HG02610 (cell line): ENCODE measurements at regions not wholly inside any gene's neighbourhood (a gene's known extent, or its start where the extent isn't known, plus 50 kb on each side); places are given as distances from the start of the nearest gene placed in this dataset.
"Not testable (repeated sequence)": the region's sequence is repeated elsewhere in the genome, so short reads cannot be mapped to it uniquely, and the experiment has no call there.

Experiments
- ATAC-seq: cut with Tn5 transposase; IDR thresholded peaks from one replicate; pipeline ENCODE4 v1.9.1; 2021; ENCODE audit warnings: mild to moderate bottlenecking, moderate library complexity; ENCODE audit not compliant: unreplicated experiment

GRCh38 chr2:195117011-195117410, 540.0 kb upstream of the SLC39A10 start:
- ATAC-seq, result no peak

GRCh38 chr2:195115738-195116137, 541.3 kb upstream of the SLC39A10 start:
- ATAC-seq, result no peak

DNA sequence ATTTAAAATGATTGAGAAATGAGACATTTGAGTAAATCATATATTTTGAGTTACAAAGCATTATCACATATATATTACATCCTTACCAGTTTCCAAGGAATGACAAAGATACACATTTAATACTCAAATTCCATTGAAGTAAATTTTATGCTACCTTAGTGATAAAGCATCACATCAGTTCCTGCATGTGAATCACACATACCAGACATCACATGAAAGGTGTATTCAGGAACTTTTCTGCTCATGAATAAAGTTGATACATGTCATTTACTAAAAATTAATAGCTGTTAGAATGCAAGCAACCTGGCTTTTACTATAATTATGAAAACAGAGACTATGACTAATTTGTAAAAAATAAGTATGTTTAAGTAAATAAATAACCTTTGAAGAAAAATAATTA, 548.8 kb upstream of the SLC39A10 start:
- no peak for ATAC-seq

- no peak for ATAC-seq
Measured at GRCh38 chr2:195106681-195107380, 550.2 kb upstream of the SLC39A10 start.

- ATAC-seq, result no peak
Measured at GRCh38 chr2:195105581-195105980, 551.4 kb upstream of the SLC39A10 start.

DNA sequence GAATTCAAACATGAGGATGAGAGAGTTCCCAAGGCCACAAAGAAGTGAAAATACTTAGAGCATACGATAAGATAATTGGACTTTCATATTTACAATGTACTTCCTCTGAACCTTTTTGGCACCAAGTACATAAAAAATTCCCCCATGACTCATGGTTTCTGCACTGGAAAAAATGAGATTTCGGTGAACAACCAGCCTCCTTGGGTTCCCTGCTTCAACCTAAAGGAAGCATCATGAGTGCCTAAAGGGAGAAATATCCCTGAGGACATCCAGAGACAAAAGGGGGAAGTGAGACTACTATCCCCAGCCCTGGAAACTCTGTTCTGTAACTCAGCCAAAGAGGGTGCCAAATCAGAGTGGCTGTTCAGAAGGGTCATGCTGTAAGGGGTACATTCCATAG, 562.7 kb upstream of the SLC39A10 start:
- ATAC-seq, result peak; percentile 55

DNA sequence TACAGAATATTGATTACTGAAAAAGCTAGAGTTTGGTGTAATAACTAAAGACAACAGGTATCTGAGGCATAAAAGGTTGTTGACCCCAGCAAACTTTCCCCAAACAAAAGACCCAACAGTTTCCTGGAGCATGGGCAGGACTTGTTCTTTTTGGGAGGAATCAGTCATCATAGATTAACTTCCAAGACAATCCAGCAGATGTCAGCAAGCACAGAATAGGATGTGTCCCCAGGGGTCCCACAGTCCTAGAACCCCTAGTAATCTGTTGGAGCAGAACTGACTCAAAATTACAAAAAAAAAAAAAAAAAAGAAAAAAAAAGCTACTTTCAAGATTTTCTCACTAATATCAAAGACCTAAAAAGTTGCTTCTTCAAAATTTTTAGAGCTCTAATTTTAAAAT, 564.7 kb upstream of the SLC39A10 start:
- no peak for ATAC-seq

DNA sequence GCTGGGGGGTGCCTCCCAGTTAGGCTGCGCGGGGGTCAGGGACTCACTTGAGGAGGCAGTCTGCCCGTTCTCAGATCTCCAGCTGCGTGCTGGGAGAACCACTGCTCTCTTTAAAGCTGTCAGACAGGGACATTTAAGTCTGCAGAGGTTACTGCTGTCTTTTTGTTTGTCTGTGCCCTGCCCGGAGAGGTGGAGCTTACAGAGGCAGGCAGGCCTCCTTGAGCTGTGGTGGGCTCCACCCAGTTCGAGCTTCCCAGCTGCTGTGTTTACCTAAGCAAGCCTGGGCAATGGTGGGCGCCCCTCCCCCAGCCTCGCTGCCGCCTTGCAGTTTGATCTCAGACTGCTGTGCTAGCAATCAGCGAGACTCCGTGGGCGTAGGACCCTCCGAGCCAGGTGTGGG, 584.2 kb upstream of the SLC39A10 start:
- ATAC-seq, result not testable (repeated sequence)

- no peak for ATAC-seq
Measured at GRCh38 chr2:195057001-195057400, 600.0 kb upstream of the SLC39A10 start.

GRCh38 chr2:195055996-195056395, 601.0 kb upstream of the SLC39A10 start:
- ATAC-seq, result no peak

DNA sequence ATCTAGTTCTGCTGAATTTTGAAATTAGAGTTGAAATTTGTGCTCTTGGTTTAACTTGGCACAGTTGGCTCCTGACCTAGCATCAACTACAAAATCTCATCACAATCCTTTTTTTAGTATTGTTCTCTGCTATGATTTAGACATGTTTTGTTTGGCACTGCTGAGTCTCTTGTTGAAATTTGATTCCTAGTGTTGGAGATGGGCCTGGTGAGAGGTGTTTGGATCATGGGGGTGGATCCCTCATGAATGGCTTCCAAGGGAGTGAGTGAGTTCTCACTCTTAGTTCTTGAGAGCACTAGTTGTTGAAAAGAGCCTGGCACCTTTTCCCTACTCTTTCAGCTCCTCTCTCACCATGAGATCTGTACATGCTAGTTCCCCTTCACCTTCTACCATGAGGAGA, 605.6 kb upstream of the SLC39A10 start:
- ATAC-seq, result no peak

GRCh38 chr2:195049372-195050031, 607.5 kb upstream of the SLC39A10 start:
- ATAC-seq, result peak; percentile 96

- ATAC-seq, result no peak
Measured at GRCh38 chr2:195047955-195048354, 609.1 kb upstream of the SLC39A10 start.

DNA sequence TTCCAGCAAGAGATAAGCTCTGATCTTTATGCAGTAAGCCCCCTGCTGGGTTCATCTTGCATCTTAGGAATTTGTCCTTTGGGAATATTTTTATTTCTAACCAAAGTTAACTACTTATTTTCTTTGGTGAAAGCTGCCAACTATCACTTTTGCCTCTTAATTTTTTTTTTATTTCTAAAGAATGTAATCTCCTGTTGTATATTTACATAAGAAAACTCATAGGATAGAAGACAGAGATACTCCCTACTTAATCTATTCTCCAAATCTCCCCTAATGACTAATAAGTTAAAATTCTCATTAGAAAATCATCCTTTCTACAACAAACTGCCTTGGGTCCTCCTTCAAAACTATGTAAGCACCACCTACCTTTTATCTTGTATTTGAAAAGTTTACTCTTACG, 612.2 kb upstream of the SLC39A10 start:
- no peak for ATAC-seq

- ATAC-seq, result no peak
Measured at GRCh38 chr2:195038153-195038552, 618.9 kb upstream of the SLC39A10 start.

DNA sequence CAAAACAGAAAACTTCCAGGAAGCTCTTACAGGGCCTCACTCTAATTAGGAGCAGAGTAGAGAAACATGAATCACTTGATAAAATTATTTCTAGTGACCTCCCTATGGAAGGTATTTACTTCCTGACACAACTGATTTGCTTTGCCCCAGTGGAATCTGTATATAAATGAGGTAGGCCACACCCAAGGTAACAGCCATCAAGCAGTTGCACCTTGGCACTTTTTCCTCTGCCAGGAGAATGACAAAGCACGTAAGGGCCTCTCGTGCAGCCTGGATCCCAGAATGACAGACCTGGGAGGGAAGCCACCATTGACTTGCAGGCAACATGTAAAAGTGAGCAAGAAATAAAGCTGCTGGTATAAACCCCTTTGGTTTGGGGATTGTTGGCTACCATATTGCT, 620.0 kb upstream of the SLC39A10 start:
- ATAC-seq, result no peak

GRCh38 chr2:195031411-195031810, 625.6 kb upstream of the SLC39A10 start:
- ATAC-seq, result no peak

- no peak for ATAC-seq
Measured at GRCh38 chr2:195029804-195030654, 627.0 kb upstream of the SLC39A10 start.

GRCh38 chr2:195027947-195028346, 629.1 kb upstream of the SLC39A10 start:
- ATAC-seq, result no peak

DNA sequence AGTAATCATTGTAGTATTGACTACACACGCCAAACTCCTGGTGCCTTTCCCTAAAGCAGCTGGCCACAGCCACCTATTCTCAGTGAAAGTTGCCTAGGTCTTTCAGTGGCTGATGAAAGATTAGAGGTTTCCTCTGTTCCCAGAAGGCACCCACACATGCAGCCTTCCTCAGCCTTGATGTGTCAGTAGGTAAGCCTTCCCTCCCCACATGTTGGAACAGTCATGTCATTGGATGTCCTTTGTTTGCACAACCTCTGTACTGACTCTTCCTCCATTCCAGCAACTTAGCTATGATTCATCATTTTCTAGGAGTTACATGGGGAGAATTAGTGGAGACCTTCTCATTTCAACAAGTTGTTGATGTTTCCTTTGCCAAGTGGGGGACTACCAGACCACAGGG, 630.8 kb upstream of the SLC39A10 start:
- no peak for ATAC-seq

DNA sequence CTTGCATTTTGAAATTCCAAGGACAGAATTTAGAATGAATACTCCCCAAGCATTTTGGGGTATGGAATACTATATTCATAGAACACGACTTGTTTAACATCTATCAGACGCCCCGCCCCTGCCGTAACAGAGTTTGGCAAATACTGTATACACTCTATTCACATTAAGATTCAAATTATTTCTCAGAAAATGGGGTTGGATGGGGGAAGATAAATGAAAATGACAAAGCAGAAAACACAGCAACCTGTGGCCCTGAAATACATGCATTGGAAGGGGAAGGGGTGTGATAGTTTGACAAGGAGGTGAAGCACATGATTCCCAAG, 634.6 kb upstream of the SLC39A10 start:
- ATAC-seq, result no peak
